HCT116 (cell line): ENCODE measurements at regions not wholly inside any gene's neighbourhood (a gene's known extent, or its start where the extent isn't known, plus 50 kb on each side); places are given as distances from the start of the nearest gene placed in this dataset.

Experiments used
- CBX3 ChIP-seq: IDR thresholded peaks from 2 replicates; pipeline ENCODE4 v1.6.1; 2012; ENCODE audit warnings: low read depth
- CEBPB ChIP-seq: IDR thresholded peaks from 2 replicates; pipeline ENCODE4 v1.6.1; 2012; ENCODE audit warnings: low read depth
- EZH2 ChIP-seq: fragments of 200-600 bp; sonication (generic); IDR thresholded peaks from 2 replicates; pipeline ENCODE4 v1.6.1; 2017; ENCODE audit warnings: antibody characterized with exemption, mixed run types
- POLR2A ChIP-seq: IDR thresholded peaks from 2 replicates; pipeline ENCODE4 v1.7.0; 2011; ENCODE audit warnings: borderline replicate concordance; ENCODE audit not compliant: insufficient read depth, insufficient read length; ENCODE audit errors: extremely low read depth
- POLR2AphosphoS5 ChIP-seq: IDR thresholded peaks from 2 replicates; pipeline ENCODE4 v1.6.1; 2011; ENCODE audit warnings: mild to moderate bottlenecking, low read depth, low read length, moderate library complexity
- SP1 ChIP-seq: IDR thresholded peaks from 2 replicates; pipeline ENCODE4 v1.6.1; 2012; ENCODE audit warnings: low read depth
- ZFX ChIP-seq: fragments of 450-650 bp; IDR thresholded peaks from 2 replicates; pipeline ENCODE4 v1.6.1; 2017
- TF ChIP-seq, protein P1 (sequence below), 3 experiments: fragments of 200-600 bp in 1 of 3; sonication (generic) in 1 of 3; IDR thresholded peaks in 2 of 3; conservative IDR thresholded peaks in 1 of 3; 2 replicates each; pipeline ENCODE4 v1.5.1; 2012 to 2017; ENCODE audit warnings: low read depth in 2 of 3, low read length in 2 of 3, antibody characterized with exemption in 1 of 3, borderline replicate concordance in 1 of 3, control low read depth in 1 of 3, mild to moderate bottlenecking in 1 of 3, mixed read lengths in 1 of 3, mixed run types in 1 of 3, moderate library complexity in 1 of 3; ENCODE audit not compliant: insufficient read depth in 1 of 3
- TF ChIP-seq, protein P2 (sequence below): IDR thresholded peaks from 2 replicates; pipeline ENCODE4 v1.6.1; 2012

DNA sequence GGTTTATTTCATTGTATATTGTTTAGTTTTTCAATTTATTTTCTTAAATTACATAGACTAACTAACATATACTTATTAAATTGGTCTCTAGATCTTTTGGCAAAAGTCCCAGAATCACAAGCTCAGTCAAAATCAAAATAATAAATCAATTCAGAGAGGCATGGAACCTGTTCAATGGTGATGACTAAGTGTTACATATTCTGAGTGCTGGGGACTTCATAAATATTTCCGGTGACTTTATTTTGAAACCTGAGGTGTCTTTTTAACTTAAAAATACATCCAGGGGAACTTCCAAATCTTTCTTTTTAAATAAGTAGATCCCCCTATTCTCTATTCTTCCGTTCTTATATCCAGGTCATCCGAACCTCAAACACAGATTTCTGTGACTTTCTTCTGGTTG, 89.6 kb upstream of the ZNF804B start:
- TF ChIP-seq, protein P1, sequence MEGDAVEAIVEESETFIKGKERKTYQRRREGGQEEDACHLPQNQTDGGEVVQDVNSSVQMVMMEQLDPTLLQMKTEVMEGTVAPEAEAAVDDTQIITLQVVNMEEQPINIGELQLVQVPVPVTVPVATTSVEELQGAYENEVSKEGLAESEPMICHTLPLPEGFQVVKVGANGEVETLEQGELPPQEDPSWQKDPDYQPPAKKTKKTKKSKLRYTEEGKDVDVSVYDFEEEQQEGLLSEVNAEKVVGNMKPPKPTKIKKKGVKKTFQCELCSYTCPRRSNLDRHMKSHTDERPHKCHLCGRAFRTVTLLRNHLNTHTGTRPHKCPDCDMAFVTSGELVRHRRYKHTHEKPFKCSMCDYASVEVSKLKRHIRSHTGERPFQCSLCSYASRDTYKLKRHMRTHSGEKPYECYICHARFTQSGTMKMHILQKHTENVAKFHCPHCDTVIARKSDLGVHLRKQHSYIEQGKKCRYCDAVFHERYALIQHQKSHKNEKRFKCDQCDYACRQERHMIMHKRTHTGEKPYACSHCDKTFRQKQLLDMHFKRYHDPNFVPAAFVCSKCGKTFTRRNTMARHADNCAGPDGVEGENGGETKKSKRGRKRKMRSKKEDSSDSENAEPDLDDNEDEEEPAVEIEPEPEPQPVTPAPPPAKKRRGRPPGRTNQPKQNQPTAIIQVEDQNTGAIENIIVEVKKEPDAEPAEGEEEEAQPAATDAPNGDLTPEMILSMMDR (IDR thresholded peaks at IDR 0.05 in 2 of 3, conservative IDR thresholded peaks at IDR 0.05 in 1 of 3; ENCODE audit: borderline replicate concordance in 1 of 3, insufficient read depth in 1 of 3, low read depth in 2 of 3, low read length in 2 of 3): no peak
- TF ChIP-seq POLR2AphosphoS5: no peak
- TF ChIP-seq CBX3: no peak
- TF ChIP-seq POLR2A: no peak
- no peak for TF ChIP-seq SP1
- TF ChIP-seq, protein P2, sequence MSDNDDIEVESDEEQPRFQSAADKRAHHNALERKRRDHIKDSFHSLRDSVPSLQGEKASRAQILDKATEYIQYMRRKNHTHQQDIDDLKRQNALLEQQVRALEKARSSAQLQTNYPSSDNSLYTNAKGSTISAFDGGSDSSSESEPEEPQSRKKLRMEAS: no peak
- TF ChIP-seq CEBPB: no peak
- no peak for TF ChIP-seq EZH2
- no peak for TF ChIP-seq ZFX
